ENCODE measurements at regions not wholly inside any gene's neighbourhood (a gene's known extent, or its start where the extent isn't known, plus 50 kb on each side); places are given as distances from the start of the nearest gene placed in this dataset.

DNA sequence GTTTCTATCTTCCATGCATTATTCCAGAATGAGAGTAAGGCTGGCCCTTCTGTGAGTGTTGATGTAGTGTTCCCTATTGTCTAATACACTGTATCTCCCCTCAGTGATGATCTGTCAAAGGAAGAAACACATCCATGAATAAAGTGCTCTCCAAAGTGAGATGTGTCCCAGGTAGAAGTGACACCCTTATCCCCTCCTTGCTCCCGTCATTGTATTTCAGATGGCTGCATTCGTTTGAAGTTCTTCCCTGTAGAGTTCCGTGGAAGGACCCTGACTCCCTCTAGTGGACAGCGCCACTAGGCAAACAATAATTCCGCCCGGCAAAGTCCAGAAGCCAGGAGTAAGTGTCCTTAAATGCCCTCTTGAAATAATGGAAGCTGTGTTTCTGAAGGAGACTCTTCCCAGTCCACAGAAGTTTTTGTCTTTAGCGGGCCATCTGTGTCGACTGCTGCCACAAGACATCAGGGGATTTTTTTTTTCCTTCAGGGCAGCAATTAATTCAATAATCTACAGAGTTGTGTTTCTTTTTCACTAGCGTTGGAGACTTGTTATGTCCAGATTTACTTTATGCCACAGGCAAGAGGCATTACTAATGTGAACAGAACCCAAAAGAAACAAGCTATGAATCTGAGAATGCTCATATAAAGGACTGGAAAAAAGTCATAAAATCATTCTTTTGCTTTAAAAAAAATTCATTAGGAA is 64.6 kb downstream of the THNSL1 start (continued):
- TF ChIP-seq, protein P1, sequence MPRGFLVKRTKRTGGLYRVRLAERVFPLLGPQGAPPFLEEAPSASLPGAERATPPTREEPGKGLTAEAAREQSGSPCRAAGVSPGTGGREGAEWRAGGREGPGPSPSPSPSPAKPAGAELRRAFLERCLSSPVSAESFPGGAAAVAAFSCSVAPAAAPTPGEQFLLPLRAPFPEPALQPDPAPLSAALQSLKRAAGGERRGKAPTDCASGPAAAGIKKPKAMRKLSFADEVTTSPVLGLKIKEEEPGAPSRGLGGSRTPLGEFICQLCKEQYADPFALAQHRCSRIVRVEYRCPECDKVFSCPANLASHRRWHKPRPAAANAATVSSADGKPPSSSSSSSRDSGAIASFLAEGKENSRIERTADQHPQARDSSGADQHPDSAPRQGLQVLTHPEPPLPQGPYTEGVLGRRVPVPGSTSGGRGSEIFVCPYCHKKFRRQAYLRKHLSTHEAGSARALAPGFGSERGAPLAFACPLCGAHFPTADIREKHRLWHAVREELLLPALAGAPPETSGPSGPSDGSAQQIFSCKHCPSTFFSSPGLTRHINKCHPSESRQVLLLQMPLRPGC (tag by site-specific recombination; IDR thresholded peaks at IDR 0.05) = no peak
- TF ChIP-seq OVOL3 (tag by site-specific recombination; IDR thresholded peaks at IDR 0.05) (no peak), ZNF514 (tag by site-specific recombination; IDR thresholded peaks at IDR 0.05) (no peak), ZNF544 (tag by site-specific recombination; IDR thresholded peaks at IDR 0.05) (no peak), ZNF169 (tag by site-specific recombination; IDR thresholded peaks at IDR 0.05) (no peak), ZNF248 (tag by site-specific recombination; IDR thresholded peaks at IDR 0.05) (no peak), ZNF221 (tag by site-specific recombination; IDR thresholded peaks at IDR 0.05; ENCODE audit: borderline replicate concordance) (no peak), ZNF548 (tag by site-specific recombination; IDR thresholded peaks at IDR 0.05) (no peak), ZNF350 (tag by site-specific recombination; IDR thresholded peaks at IDR 0.05) (no peak), KLF16 (tag by site-specific recombination; IDR thresholded peaks at IDR 0.05) (no peak), ZNF501 (tag by site-specific recombination; IDR thresholded peaks at IDR 0.05) (no peak), HOXC10 (CRISPR knock-in tag; IDR thresholded peaks at IDR 0.05) (no peak), GLIS2 (tag by site-specific recombination; IDR thresholded peaks at IDR 0.05) (no peak), SP2 (tag by site-specific recombination; IDR thresholded peaks at IDR 0.05) (no peak), ZNF596 (tag by site-specific recombination; IDR thresholded peaks at IDR 0.05) (no peak), ZNF571 (tag by site-specific recombination; IDR thresholded peaks at IDR 0.05) (no peak), SP3 (tag by site-specific recombination; IDR thresholded peaks at IDR 0.05) (no peak), ZNF623 (tag by site-specific recombination; IDR thresholded peaks at IDR 0.05) (no peak), RBAK (tag by site-specific recombination; IDR thresholded peaks at IDR 0.05) (no peak), ZNF37A (tag by site-specific recombination; IDR thresholded peaks at IDR 0.05) (no peak), ZNF549 (tag by site-specific recombination; IDR thresholded peaks at IDR 0.05) (no peak), MYNN (tag by site-specific recombination; IDR thresholded peaks at IDR 0.05; ENCODE audit: borderline replicate concordance) (no peak), ZNF311 (tag by site-specific recombination; IDR thresholded peaks at IDR 0.05; ENCODE audit: borderline replicate concordance) (no peak), ZFP3 (tag by site-specific recombination; IDR thresholded peaks at IDR 0.05; ENCODE audit: low read depth) (no peak)
- TF ChIP-seq, protein P2, sequence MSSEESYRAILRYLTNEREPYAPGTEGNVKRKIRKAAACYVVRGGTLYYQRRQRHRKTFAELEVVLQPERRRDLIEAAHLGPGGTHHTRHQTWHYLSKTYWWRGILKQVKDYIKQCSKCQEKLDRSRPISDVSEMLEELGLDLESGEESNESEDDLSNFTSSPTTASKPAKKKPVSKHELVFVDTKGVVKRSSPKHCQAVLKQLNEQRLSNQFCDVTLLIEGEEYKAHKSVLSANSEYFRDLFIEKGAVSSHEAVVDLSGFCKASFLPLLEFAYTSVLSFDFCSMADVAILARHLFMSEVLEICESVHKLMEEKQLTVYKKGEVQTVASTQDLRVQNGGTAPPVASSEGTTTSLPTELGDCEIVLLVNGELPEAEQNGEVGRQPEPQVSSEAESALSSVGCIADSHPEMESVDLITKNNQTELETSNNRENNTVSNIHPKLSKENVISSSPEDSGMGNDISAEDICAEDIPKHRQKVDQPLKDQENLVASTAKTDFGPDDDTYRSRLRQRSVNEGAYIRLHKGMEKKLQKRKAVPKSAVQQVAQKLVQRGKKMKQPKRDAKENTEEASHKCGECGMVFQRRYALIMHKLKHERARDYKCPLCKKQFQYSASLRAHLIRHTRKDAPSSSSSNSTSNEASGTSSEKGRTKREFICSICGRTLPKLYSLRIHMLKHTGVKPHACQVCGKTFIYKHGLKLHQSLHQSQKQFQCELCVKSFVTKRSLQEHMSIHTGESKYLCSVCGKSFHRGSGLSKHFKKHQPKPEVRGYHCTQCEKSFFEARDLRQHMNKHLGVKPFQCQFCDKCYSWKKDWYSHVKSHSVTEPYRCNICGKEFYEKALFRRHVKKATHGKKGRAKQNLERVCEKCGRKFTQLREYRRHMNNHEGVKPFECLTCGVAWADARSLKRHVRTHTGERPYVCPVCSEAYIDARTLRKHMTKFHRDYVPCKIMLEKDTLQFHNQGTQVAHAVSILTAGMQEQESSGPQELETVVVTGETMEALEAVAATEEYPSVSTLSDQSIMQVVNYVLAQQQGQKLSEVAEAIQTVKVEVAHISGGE (tag by site-specific recombination; conservative IDR thresholded peaks at IDR 0.05; ENCODE audit: low read depth) = no peak
- TF ChIP-seq, protein P3, sequence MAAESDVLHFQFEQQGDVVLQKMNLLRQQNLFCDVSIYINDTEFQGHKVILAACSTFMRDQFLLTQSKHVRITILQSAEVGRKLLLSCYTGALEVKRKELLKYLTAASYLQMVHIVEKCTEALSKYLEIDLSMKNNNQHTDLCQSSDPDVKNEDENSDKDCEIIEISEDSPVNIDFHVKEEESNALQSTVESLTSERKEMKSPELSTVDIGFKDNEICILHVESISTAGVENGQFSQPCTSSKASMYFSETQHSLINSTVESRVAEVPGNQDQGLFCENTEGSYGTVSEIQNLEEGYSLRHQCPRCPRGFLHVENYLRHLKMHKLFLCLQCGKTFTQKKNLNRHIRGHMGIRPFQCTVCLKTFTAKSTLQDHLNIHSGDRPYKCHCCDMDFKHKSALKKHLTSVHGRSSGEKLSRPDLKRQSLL (tag by site-specific recombination; IDR thresholded peaks at IDR 0.05) = no peak
- TF ChIP-seq, protein P4, sequence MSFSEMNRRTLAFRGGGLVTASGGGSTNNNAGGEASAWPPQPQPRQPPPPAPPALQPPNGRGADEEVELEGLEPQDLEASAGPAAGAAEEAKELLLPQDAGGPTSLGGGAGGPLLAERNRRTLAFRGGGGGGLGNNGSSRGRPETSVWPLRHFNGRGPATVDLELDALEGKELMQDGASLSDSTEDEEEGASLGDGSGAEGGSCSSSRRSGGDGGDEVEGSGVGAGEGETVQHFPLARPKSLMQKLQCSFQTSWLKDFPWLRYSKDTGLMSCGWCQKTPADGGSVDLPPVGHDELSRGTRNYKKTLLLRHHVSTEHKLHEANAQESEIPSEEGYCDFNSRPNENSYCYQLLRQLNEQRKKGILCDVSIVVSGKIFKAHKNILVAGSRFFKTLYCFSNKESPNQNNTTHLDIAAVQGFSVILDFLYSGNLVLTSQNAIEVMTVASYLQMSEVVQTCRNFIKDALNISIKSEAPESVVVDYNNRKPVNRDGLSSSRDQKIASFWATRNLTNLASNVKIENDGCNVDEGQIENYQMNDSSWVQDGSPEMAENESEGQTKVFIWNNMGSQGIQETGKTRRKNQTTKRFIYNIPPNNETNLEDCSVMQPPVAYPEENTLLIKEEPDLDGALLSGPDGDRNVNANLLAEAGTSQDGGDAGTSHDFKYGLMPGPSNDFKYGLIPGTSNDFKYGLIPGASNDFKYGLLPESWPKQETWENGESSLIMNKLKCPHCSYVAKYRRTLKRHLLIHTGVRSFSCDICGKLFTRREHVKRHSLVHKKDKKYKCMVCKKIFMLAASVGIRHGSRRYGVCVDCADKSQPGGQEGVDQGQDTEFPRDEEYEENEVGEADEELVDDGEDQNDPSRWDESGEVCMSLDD (tag by site-specific recombination; IDR thresholded peaks at IDR 0.05) = no peak
- TF ChIP-seq, protein P5, sequence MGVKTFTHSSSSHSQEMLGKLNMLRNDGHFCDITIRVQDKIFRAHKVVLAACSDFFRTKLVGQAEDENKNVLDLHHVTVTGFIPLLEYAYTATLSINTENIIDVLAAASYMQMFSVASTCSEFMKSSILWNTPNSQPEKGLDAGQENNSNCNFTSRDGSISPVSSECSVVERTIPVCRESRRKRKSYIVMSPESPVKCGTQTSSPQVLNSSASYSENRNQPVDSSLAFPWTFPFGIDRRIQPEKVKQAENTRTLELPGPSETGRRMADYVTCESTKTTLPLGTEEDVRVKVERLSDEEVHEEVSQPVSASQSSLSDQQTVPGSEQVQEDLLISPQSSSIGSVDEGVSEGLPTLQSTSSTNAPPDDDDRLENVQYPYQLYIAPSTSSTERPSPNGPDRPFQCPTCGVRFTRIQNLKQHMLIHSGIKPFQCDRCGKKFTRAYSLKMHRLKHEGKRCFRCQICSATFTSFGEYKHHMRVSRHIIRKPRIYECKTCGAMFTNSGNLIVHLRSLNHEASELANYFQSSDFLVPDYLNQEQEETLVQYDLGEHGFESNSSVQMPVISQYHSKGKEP (tag by site-specific recombination; IDR thresholded peaks at IDR 0.05) = no peak
- TF ChIP-seq, protein P6, sequence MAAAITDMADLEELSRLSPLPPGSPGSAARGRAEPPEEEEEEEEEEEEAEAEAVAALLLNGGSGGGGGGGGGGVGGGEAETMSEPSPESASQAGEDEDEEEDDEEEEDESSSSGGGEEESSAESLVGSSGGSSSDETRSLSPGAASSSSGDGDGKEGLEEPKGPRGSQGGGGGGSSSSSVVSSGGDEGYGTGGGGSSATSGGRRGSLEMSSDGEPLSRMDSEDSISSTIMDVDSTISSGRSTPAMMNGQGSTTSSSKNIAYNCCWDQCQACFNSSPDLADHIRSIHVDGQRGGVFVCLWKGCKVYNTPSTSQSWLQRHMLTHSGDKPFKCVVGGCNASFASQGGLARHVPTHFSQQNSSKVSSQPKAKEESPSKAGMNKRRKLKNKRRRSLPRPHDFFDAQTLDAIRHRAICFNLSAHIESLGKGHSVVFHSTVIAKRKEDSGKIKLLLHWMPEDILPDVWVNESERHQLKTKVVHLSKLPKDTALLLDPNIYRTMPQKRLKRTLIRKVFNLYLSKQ (tag by site-specific recombination; IDR thresholded peaks at IDR 0.05; ENCODE audit: borderline replicate concordance) = no peak
